GM21786 (cell line): ENCODE measurements at regions not wholly inside any gene's neighbourhood (a gene's known extent, or its start where the extent isn't known, plus 50 kb on each side); places are given as distances from the start of the nearest gene placed in this dataset.
A peak's percentile ranks its signal among the peaks of the same experiment; 100 is the strongest.
"Not testable (repeated sequence)": the region's sequence is repeated elsewhere in the genome, so short reads cannot be mapped to it uniquely, and the experiment has no call there.

Experiments
- ATAC-seq: cut with Tn5 transposase; IDR thresholded peaks from one replicate; pipeline ENCODE4 v1.9.1; 2021; ENCODE audit not compliant: unreplicated experiment

GRCh38 chr10:63987212-63987611 is 466.0 kb downstream of the REEP3 start:
- no peak for ATAC-seq

- ATAC-seq: no peak
Observed at GRCh38 chr10:63994371-63994770, 473.2 kb downstream of the REEP3 start.

GRCh38 chr10:64007157-64007556 is 486.0 kb downstream of the REEP3 start:
- no peak for ATAC-seq

GRCh38 chr10:64010711-64011110 is 489.5 kb downstream of the REEP3 start:
- no peak for ATAC-seq

GRCh38 chr10:64011912-64012714 is 490.9 kb downstream of the REEP3 start:
- no peak for ATAC-seq

GRCh38 chr10:64014281-64014680 is 493.1 kb downstream of the REEP3 start:
- no peak for ATAC-seq

- ATAC-seq: no peak
Observed at GRCh38 chr10:64023926-64024470, 502.8 kb downstream of the REEP3 start.

- no peak for ATAC-seq
Observed at GRCh38 chr10:64033711-64034110, 512.5 kb downstream of the REEP3 start.

GRCh38 chr10:64036321-64036930 is 515.2 kb downstream of the REEP3 start:
- no peak for ATAC-seq

- no peak for ATAC-seq
Observed at GRCh38 chr10:64037071-64037661, 516.0 kb downstream of the REEP3 start.

GRCh38 chr10:64038107-64038506 is 516.9 kb downstream of the REEP3 start:
- no peak for ATAC-seq

- ATAC-seq: peak; percentile 33
Observed at GRCh38 chr10:64039198-64039597, 518.0 kb downstream of the REEP3 start.

GRCh38 chr10:64040781-64041180 is 519.6 kb downstream of the REEP3 start:
- ATAC-seq: peak; percentile 2

GRCh38 chr10:64041185-64041988 is 520.2 kb downstream of the REEP3 start:
- peak; percentile 91 for ATAC-seq

- ATAC-seq: no peak
Observed at GRCh38 chr10:64041989-64042490, 520.8 kb downstream of the REEP3 start.

GRCh38 chr10:64044098-64044497 is 522.9 kb downstream of the REEP3 start:
- ATAC-seq: no peak

- ATAC-seq: not testable (repeated sequence)
Observed at GRCh38 chr10:64044957-64045632, 523.9 kb downstream of the REEP3 start.

GRCh38 chr10:64054392-64054791 is 533.2 kb downstream of the REEP3 start:
- no peak for ATAC-seq

- ATAC-seq: no peak
Observed at GRCh38 chr10:64059884-64060283, 538.7 kb downstream of the REEP3 start.

- no peak for ATAC-seq
Observed at GRCh38 chr10:64060389-64060788, 539.2 kb downstream of the REEP3 start.
